ENCODE measurements at regions not wholly inside any gene's neighbourhood (a gene's known extent, or its start where the extent isn't known, plus 50 kb on each side); places are given as distances from the start of the nearest gene placed in this dataset.

- no peak overlapping the region for H3K4me3 ChIP-seq (ENCODE audit: low read depth, low read length)
- no peak for DNase-seq (ENCODE audit: low read depth)
- TF ChIP-seq, protein P1, sequence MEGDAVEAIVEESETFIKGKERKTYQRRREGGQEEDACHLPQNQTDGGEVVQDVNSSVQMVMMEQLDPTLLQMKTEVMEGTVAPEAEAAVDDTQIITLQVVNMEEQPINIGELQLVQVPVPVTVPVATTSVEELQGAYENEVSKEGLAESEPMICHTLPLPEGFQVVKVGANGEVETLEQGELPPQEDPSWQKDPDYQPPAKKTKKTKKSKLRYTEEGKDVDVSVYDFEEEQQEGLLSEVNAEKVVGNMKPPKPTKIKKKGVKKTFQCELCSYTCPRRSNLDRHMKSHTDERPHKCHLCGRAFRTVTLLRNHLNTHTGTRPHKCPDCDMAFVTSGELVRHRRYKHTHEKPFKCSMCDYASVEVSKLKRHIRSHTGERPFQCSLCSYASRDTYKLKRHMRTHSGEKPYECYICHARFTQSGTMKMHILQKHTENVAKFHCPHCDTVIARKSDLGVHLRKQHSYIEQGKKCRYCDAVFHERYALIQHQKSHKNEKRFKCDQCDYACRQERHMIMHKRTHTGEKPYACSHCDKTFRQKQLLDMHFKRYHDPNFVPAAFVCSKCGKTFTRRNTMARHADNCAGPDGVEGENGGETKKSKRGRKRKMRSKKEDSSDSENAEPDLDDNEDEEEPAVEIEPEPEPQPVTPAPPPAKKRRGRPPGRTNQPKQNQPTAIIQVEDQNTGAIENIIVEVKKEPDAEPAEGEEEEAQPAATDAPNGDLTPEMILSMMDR (IDR thresholded peaks at IDR 0.05; ENCODE audit: insufficient read depth, low read depth, low read length), result no peak
Measured at GRCh38 chr12:19646599-19646998, 207.3 kb downstream of the AEBP2 start.

DNA sequence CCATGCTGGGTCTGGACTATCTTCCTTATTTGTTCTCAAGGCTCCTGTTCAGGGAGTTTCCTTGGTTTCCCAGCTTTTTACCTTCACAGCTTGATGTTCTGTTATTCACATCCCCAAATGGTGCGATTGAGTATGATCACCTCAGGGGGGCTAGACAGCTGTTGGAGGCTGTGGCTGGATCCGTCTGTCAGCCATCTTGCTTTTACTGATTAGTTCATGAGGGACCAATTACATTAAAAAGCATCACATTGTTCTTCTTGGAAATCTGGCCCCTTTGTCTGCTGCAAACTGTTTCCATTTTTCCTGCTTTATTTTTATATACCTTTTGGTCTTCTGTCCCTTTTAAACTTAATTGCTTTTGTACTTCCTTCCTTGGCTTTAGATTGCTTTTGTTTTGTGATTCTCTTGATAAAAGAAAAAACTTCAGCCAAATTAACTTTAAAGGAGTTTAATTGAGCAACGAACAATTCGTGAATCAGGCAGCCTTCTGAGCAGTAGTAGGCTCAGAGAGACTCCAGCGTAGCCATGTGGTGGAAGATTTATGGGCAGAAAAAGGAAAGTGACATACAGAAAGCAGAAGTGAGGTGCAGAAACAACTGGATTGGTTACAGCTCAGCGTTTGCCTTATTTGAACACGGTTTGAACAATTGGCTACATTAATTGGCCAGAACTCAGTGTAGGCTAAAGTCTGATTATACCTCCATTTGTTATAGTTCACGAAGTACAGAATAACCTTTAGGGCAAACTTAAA lies 208.7 kb downstream of the AEBP2 start:
- TF ChIP-seq, protein P1 (IDR thresholded peaks at IDR 0.05; ENCODE audit: insufficient read depth, low read depth, low read length), result no peak
- peak; percentile 72 for DNase-seq (ENCODE audit: low read depth)
- no peak overlapping the region for H3K4me3 ChIP-seq (ENCODE audit: low read depth, low read length)

- no peak overlapping the region for H3K4me3 ChIP-seq (ENCODE audit: low read depth, low read length)
- DNase-seq (ENCODE audit: low read depth), result no peak
- TF ChIP-seq, protein P1 (IDR thresholded peaks at IDR 0.05; ENCODE audit: insufficient read depth, low read depth, low read length), result no peak
Measured at GRCh38 chr12:19648591-19648990, 209.3 kb downstream of the AEBP2 start.

GRCh38 chr12:19652386-19652785 lies 213.1 kb downstream of the AEBP2 start:
- TF ChIP-seq, protein P1 (IDR thresholded peaks at IDR 0.05; ENCODE audit: insufficient read depth, low read depth, low read length), result no peak
- H3K4me3 ChIP-seq (ENCODE audit: low read depth, low read length), result no peak overlapping the region
- DNase-seq (ENCODE audit: low read depth), result peak; percentile 65

GRCh38 chr12:19654650-19655376 lies 215.5 kb downstream of the AEBP2 start:
- H3K4me3 ChIP-seq (ENCODE audit: low read depth, low read length), result no peak overlapping the region
- TF ChIP-seq, protein P1 (IDR thresholded peaks at IDR 0.05; ENCODE audit: insufficient read depth, low read depth, low read length), result no peak
- peak; percentile 84 for DNase-seq (ENCODE audit: low read depth)

- TF ChIP-seq, protein P1 (IDR thresholded peaks at IDR 0.05; ENCODE audit: insufficient read depth, low read depth, low read length), result no peak
- peak; percentile 36 for DNase-seq (ENCODE audit: low read depth)
- no peak overlapping the region for H3K4me3 ChIP-seq (ENCODE audit: low read depth, low read length)
Measured at GRCh38 chr12:19657118-19657731, 217.9 kb downstream of the AEBP2 start.

All from fibroblast of villous mesenchyme (primary cell).